ENCODE measurements at regions not wholly inside any gene's neighbourhood (a gene's known extent, or its start where the extent isn't known, plus 50 kb on each side); places are given as distances from the start of the nearest gene placed in this dataset.

DNA sequence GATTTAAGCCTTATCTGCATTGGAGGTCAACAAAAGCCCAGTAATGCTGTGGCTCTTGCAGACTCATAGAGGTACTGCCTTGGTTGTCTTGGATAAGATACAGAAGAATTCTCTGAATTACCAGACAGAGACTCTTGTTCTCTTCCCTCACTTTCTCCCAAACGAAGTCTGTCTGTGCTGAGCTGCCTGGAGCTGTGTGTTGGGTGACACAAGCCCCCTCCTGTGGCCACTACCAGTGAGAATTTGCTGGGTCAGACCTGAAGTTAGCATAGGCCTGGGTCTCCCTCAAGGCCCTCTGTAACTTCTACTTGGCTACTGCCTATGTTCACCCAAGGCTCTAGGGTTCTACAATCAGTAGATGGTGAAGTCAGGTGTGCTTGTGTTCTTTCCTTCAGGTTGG, 413.0 kb downstream of the PCDH20 start:
- Histone ChIP-seq H3K36me3 (replicated peaks in 1 of 2; ENCODE audit: control insufficient read depth in 1 of 2, insufficient read depth in 2 of 2, low read length in 2 of 2) (no peaks in the 10 kb centered on the region), H3K9me3 (replicated peaks in 1 of 2; ENCODE audit: control insufficient read depth in 1 of 2, insufficient read depth in 1 of 2, low read length in 2 of 2) (peaks cover 18 to 20% of the 10 kb centered on the region in 2 donors), H4K20me1 (ENCODE audit: insufficient read depth, low read length) (no peaks in the 10 kb centered on the region), H3K27me3 (ENCODE audit: control insufficient read depth in 2 of 2, insufficient read depth in 2 of 2, low read length in 2 of 2) (no peaks in the 10 kb centered on the region), H3K79me2 (ENCODE audit: insufficient read depth, low read length) (no peaks in the 10 kb centered on the region), H2AFZ (ENCODE audit: insufficient read depth, low read depth, low read length, poor library complexity, severe bottlenecking) (no peak overlapping the region), H3K4me1 (ENCODE audit: control insufficient read depth in 1 of 2, insufficient read depth in 2 of 2, low read length in 2 of 2) (no peaks in the 10 kb centered on the region), H3K4me2 (replicated peaks; ENCODE audit: extremely low read depth, low read length, poor library complexity, severe bottlenecking) (no peak overlapping the region), H3K4me3 (replicated peaks in 1 of 3; ENCODE audit: low read depth in 2 of 3, low read length in 3 of 3) (no peak overlapping the region), H3K9ac (ENCODE audit: insufficient read depth, low read length, poor library complexity, severe bottlenecking) (no peak overlapping the region), H3K27ac (ENCODE audit: low read depth in 1 of 2, low read length in 2 of 2) (no peak overlapping the region)
- no peak overlapping the region for H3K4me3 Mint-ChIP-seq
- peaks cover 11 to 33% (median 12%) of the 10 kb centered on the region in 7 donors for H3K9me3 Mint-ChIP-seq
- H3K36me3 Mint-ChIP-seq = no peaks in the 10 kb centered on the region
- WGBS (ENCODE audit: insufficient coverage) = 100% methylated on average over 1 of the region's 1 CpG
- no peak overlapping the region for H3K27ac Mint-ChIP-seq
- H3K27me3 Mint-ChIP-seq (ENCODE audit: low read depth in 3 of 3) = no peaks in the 10 kb centered on the region
- H3K4me1 Mint-ChIP-seq = no peaks in the 10 kb centered on the region
- no peak for DNase-seq
- TF ChIP-seq CTCF (IDR thresholded peaks at IDR 0.05) = no peak
- intact Hi-C loops (cut with micrococcal nuclease) = no loop called here

- no peaks in the 10 kb centered on the region for H3K79me2 ChIP-seq (ENCODE audit: insufficient read depth, low read length)
- H2AFZ ChIP-seq (ENCODE audit: insufficient read depth, low read depth, low read length, poor library complexity, severe bottlenecking) = no peak overlapping the region
- H3K36me3 ChIP-seq (replicated peaks in 1 of 2; ENCODE audit: control insufficient read depth in 1 of 2, insufficient read depth in 2 of 2, low read length in 2 of 2) = no peaks in the 10 kb centered on the region
- no peaks in the 10 kb centered on the region for H4K20me1 ChIP-seq (ENCODE audit: insufficient read depth, low read length)
- intact Hi-C loops (cut with micrococcal nuclease) = no loop called here
- TF ChIP-seq CTCF (IDR thresholded peaks at IDR 0.05) = no peak
- no peak for DNase-seq
- no peaks in the 10 kb centered on the region for H3K27me3 ChIP-seq (ENCODE audit: control insufficient read depth in 2 of 2, insufficient read depth in 2 of 2, low read length in 2 of 2)
- no peak overlapping the region for H3K27ac Mint-ChIP-seq
- peaks cover 0 to 5% (median 0%) of the 10 kb centered on the region in 7 donors for H3K9me3 Mint-ChIP-seq
- no peaks in the 10 kb centered on the region for H3K27me3 Mint-ChIP-seq (ENCODE audit: low read depth in 3 of 3)
- H3K4me3 Mint-ChIP-seq = no peak overlapping the region
- no peaks in the 10 kb centered on the region for H3K4me1 ChIP-seq (ENCODE audit: control insufficient read depth in 1 of 2, insufficient read depth in 2 of 2, low read length in 2 of 2)
- no peaks in the 10 kb centered on the region for H3K4me1 Mint-ChIP-seq
- WGBS (ENCODE audit: insufficient coverage) = 89% methylated on average over 4 of the region's 4 CpGs
- peaks cover 5 to 6% of the 10 kb centered on the region in 2 donors for H3K9me3 ChIP-seq (replicated peaks in 1 of 2; ENCODE audit: control insufficient read depth in 1 of 2, insufficient read depth in 1 of 2, low read length in 2 of 2)
- H3K9ac ChIP-seq (ENCODE audit: insufficient read depth, low read length, poor library complexity, severe bottlenecking) = no peak overlapping the region
- no peak overlapping the region for H3K4me3 ChIP-seq (replicated peaks in 1 of 3; ENCODE audit: low read depth in 2 of 3, low read length in 3 of 3)
- no peak overlapping the region for H3K27ac ChIP-seq (ENCODE audit: low read depth in 1 of 2, low read length in 2 of 2)
- H3K4me2 ChIP-seq (replicated peaks; ENCODE audit: extremely low read depth, low read length, poor library complexity, severe bottlenecking) = no peak overlapping the region
- no peaks in the 10 kb centered on the region for H3K36me3 Mint-ChIP-seq
These were observed 425.5 kb downstream of the PCDH20 start for GRCh38 chr13:60990032-60990733.

Data from CD14-positive monocyte (primary cell).